Prostate gland (tissue), 2 donors: ENCODE measurements at regions not wholly inside any gene's neighbourhood (a gene's known extent, or its start where the extent isn't known, plus 50 kb on each side); places are given as distances from the start of the nearest gene placed in this dataset.

ENCODE experiments used
- POLR2A ChIP-seq: fragments of 450-650 bp; IDR thresholded peaks from one replicate; pipeline ENCODE4 v1.6.1; 2016; ENCODE audit warnings: antibody characterized with exemption, mild to moderate bottlenecking
- POLR2AphosphoS5 ChIP-seq: sonication (generic); formaldehyde crosslinking; IDR thresholded peaks from one replicate; pipeline ENCODE4 v1.6.1; 2017; ENCODE audit warnings: antibody characterized with exemption
- TF ChIP-seq, protein P1 (sequence below), 4 experiments: fragments of 200-600 bp in 2 of 4; fragments of 450-650 bp in 2 of 4; sonication (generic) in 2 of 4; IDR thresholded peaks; 1 replicate in 3 of 4; 2 replicates in 1 of 4; pipeline ENCODE4 v1.5.1; 2016 to 2019; ENCODE audit warnings: antibody characterized with exemption in 4 of 4, mild to moderate bottlenecking in 2 of 4, moderate library complexity in 2 of 4

DNA sequence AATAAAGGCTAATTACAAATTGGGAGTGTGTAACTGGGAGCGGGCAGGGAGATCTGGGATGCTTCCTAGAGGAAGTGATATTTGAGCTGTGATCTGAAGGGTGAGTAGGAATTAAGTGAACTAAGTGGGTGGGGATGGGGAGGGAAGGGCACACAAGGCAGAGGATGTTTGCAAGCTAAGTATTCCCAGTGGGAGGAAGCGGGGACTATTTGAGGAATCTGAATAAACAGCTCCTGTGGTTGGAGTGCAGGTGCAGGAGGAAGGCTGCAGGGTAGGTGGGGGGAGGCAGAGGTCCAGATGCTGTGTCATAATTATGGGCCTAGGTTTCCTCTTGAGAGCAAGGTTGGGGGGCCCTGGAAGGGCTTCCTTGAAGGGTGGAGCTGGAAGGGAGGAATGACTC is 102.1 kb upstream of the HS3ST2 start:
- TF ChIP-seq, protein P1, sequence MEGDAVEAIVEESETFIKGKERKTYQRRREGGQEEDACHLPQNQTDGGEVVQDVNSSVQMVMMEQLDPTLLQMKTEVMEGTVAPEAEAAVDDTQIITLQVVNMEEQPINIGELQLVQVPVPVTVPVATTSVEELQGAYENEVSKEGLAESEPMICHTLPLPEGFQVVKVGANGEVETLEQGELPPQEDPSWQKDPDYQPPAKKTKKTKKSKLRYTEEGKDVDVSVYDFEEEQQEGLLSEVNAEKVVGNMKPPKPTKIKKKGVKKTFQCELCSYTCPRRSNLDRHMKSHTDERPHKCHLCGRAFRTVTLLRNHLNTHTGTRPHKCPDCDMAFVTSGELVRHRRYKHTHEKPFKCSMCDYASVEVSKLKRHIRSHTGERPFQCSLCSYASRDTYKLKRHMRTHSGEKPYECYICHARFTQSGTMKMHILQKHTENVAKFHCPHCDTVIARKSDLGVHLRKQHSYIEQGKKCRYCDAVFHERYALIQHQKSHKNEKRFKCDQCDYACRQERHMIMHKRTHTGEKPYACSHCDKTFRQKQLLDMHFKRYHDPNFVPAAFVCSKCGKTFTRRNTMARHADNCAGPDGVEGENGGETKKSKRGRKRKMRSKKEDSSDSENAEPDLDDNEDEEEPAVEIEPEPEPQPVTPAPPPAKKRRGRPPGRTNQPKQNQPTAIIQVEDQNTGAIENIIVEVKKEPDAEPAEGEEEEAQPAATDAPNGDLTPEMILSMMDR (IDR thresholded peaks at IDR 0.05), result no peak
- no peak for TF ChIP-seq POLR2A
- TF ChIP-seq POLR2AphosphoS5, result no peak
